ENCODE measurements at regions not wholly inside any gene's neighbourhood (a gene's known extent, or its start where the extent isn't known, plus 50 kb on each side); places are given as distances from the start of the nearest gene placed in this dataset.

DNA sequence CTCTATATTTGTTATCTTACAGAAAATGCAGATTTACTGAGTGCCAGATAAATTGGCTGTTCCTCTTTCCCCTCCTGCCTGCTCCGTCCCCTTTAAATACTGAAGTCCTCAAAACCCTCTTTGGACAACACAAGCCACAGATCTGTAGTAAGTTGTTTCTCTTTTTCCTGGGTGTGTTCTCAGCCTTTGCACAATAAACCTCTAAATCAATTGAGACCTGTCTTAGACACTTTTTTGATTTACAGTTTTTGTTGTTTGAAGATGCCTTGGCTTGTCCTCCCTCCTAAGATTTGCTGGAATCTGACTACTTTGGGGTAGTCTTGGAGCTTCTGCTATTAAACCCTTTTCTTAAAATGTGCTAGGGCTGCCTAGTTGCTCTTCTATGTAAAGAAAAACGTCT is 60.9 kb upstream of the EIF2S2 start:
- H3K36me3 Mint-ChIP-seq (ENCODE audit: insufficient read depth, unreplicated experiment) = no peaks in the 10 kb centered on the region
- intact Hi-C loops (cut with micrococcal nuclease) = no loop called here
- ChIA-PET CTCF (interaction anchor here (0.7 kb wide), 1 partner anchor 851 kb away, joined by 3 read pairs; no protein-coding TSS in a partner anchor), POLR2A (no interaction called here)
- no peak for TF ChIP-seq CTCF (IDR thresholded peaks at IDR 0.05; ENCODE audit: unreplicated experiment)
- BruUV-seq (replicated peaks) = no TSS peak
- no peak overlapping the region for H3K27ac Mint-ChIP-seq (ENCODE audit: low read depth, unreplicated experiment)
- no peaks in the 10 kb centered on the region for H3K4me1 Mint-ChIP-seq (ENCODE audit: insufficient read depth, unreplicated experiment)
- H3K9me3 Mint-ChIP-seq (ENCODE audit: unreplicated experiment) = no peaks in the 10 kb centered on the region
- H3K27me3 Mint-ChIP-seq (ENCODE audit: insufficient read depth, unreplicated experiment) = no peaks in the 10 kb centered on the region
- DNase-seq (ENCODE audit: unreplicated experiment) = no peak
- no peak overlapping the region for H3K4me3 Mint-ChIP-seq (ENCODE audit: unreplicated experiment)

- H3K4me1 Mint-ChIP-seq (ENCODE audit: insufficient read depth, unreplicated experiment) = peaks cover 4% of the 10 kb centered on the region
- no peaks in the 10 kb centered on the region for H3K36me3 Mint-ChIP-seq (ENCODE audit: insufficient read depth, unreplicated experiment)
- TF ChIP-seq CTCF (IDR thresholded peaks at IDR 0.05; ENCODE audit: unreplicated experiment) = no peak
- no peaks in the 10 kb centered on the region for H3K9me3 Mint-ChIP-seq (ENCODE audit: unreplicated experiment)
- H3K27ac Mint-ChIP-seq (ENCODE audit: low read depth, unreplicated experiment) = no peak overlapping the region
- DNase-seq (ENCODE audit: unreplicated experiment) = no peak
- CTCF ChIA-PET = interaction anchor here (0.6 to 1.0 kb wide), 2 partner anchors 12 to 16 kb away, joined by 3 to 4 read pairs; no protein-coding TSS in a partner anchor
- POLR2A ChIA-PET = interaction anchor here (0.6 to 1.5 kb wide), 3 partner anchors 14 to 1390 kb away, joined by 3 to 9 read pairs (median 5); partner anchors contain the start of gene EIF2S2
- H3K4me3 Mint-ChIP-seq (ENCODE audit: unreplicated experiment) = no peak overlapping the region
- no peaks in the 10 kb centered on the region for H3K27me3 Mint-ChIP-seq (ENCODE audit: insufficient read depth, unreplicated experiment)
- intact Hi-C loops (cut with micrococcal nuclease) = no loop called here
- BruUV-seq (replicated peaks) = no TSS peak
Observed at GRCh38 chr20:34175079-34175478, 63.0 kb upstream of the EIF2S2 start.

- DNase-seq (ENCODE audit: unreplicated experiment) = no peak
- ChIA-PET POLR2A (interaction anchor here (0.5 kb wide), 1 partner anchor 489 kb away, joined by 3 read pairs; no protein-coding TSS in a partner anchor), CTCF (interaction anchor here (0.5 kb wide), 1 partner anchor 24 kb away, joined by 3 read pairs; no protein-coding TSS in a partner anchor)
- no peak overlapping the region for H3K27ac Mint-ChIP-seq (ENCODE audit: low read depth, unreplicated experiment)
- BruUV-seq (replicated peaks) = no TSS peak
- H3K4me3 Mint-ChIP-seq (ENCODE audit: unreplicated experiment) = no peak overlapping the region
- H3K27me3 Mint-ChIP-seq (ENCODE audit: insufficient read depth, unreplicated experiment) = no peaks in the 10 kb centered on the region
- H3K36me3 Mint-ChIP-seq (ENCODE audit: insufficient read depth, unreplicated experiment) = no peaks in the 10 kb centered on the region
- intact Hi-C loops (cut with micrococcal nuclease) = no loop called here
- no peaks in the 10 kb centered on the region for H3K9me3 Mint-ChIP-seq (ENCODE audit: unreplicated experiment)
- peaks cover 5% of the 10 kb centered on the region for H3K4me1 Mint-ChIP-seq (ENCODE audit: insufficient read depth, unreplicated experiment)
- no peak for TF ChIP-seq CTCF (IDR thresholded peaks at IDR 0.05; ENCODE audit: unreplicated experiment)
Observed at GRCh38 chr20:34175879-34176278, 63.8 kb upstream of the EIF2S2 start.

GRCh38 chr20:34177052-34177451 is 64.2 kb upstream of the ASIP start:
- intact Hi-C loops (cut with micrococcal nuclease) = no loop called here
- ChIA-PET POLR2A (interaction anchor here (0.5 to 0.6 kb wide), 2 partner anchors 111 to 327 kb away, joined by 3 to 4 read pairs; no protein-coding TSS in a partner anchor), CTCF (interaction anchor here (0.6 to 6.0 kb wide), 4 partner anchors 10 to 174 kb away, joined by 3 to 35 read pairs (median 3); no protein-coding TSS in a partner anchor)
- H3K36me3 Mint-ChIP-seq (ENCODE audit: insufficient read depth, unreplicated experiment) = no peaks in the 10 kb centered on the region
- BruUV-seq (replicated peaks) = no TSS peak
- DNase-seq (ENCODE audit: unreplicated experiment) = no peak
- H3K4me3 Mint-ChIP-seq (ENCODE audit: unreplicated experiment) = no peak overlapping the region
- no peak overlapping the region for H3K27ac Mint-ChIP-seq (ENCODE audit: low read depth, unreplicated experiment)
- no peak for TF ChIP-seq CTCF (IDR thresholded peaks at IDR 0.05; ENCODE audit: unreplicated experiment)
- H3K27me3 Mint-ChIP-seq (ENCODE audit: insufficient read depth, unreplicated experiment) = no peaks in the 10 kb centered on the region
- no peaks in the 10 kb centered on the region for H3K9me3 Mint-ChIP-seq (ENCODE audit: unreplicated experiment)
- H3K4me1 Mint-ChIP-seq (ENCODE audit: insufficient read depth, unreplicated experiment) = peaks cover 12% of the 10 kb centered on the region

Data from MCF 10A (cell line).